Tibial artery (tissue), 4 donors: ENCODE measurements at regions not wholly inside any gene's neighbourhood (a gene's known extent, or its start where the extent isn't known, plus 50 kb on each side); places are given as distances from the start of the nearest gene placed in this dataset.

Source experiments
- DNase-seq, 2 donors: peaks; one replicate each; pipeline ENCODE4 v3.0.0-alpha.2; 2019
- H3K27ac ChIP-seq, 2 donors: fragments of 200-600 bp; sonication (generic) in 1 of 2; 1 replicate in 1 of 2; 2 replicates in 1 of 2; pipeline ENCODE4 v1.5.1; 2018 to 2019; ENCODE audit warnings: mild to moderate bottlenecking in 1 of 2
- H3K27me3 ChIP-seq, 2 donors: fragments of 200-600 bp; sonication (generic) in 1 of 2; one replicate each; pipeline versions ENCODE4 v1.5.1 to v1.6.0; 2016 to 2019
- H3K36me3 ChIP-seq, 3 donors: fragments of 200-600 bp; sonication (generic) in 2 of 3; one replicate each; pipeline ENCODE4 v1.5.1; 2016 to 2019; ENCODE audit warnings: mild to moderate bottlenecking in 2 of 3
- H3K4me1 ChIP-seq, 4 donors: fragments of 200-600 bp; sonication (generic) in 2 of 4; 1 replicate in 3 of 4; 2 replicates in 1 of 4; pipeline ENCODE4 v1.5.1; 2016 to 2019
- H3K4me3 ChIP-seq, 2 donors: fragments of 200-600 bp; sonication (generic) in 1 of 2; 1 replicate in 1 of 2; 2 replicates in 1 of 2; pipeline ENCODE4 v1.5.1; 2018 to 2019; ENCODE audit warnings: mild to moderate bottlenecking in 2 of 2
- H3K9me3 ChIP-seq, 3 donors: fragments of 200-600 bp; sonication (generic) in 1 of 3; one replicate each; pipeline ENCODE4 v1.5.1; 2016 to 2019
- intact Hi-C: fragments of 100-400 bp; cut with DNase I; formaldehyde crosslinking; loops from one replicate; pipeline ENCODE4 v1.15.0; 2023; ENCODE audit warnings: low total_unique reads
- TF ChIP-seq, protein P1 (sequence below), 2 experiments: fragments of 200-600 bp in 1 of 2; fragments of 450-650 bp in 1 of 2; IDR thresholded peaks; one replicate each; pipeline ENCODE4 v1.5.1; 2017 to 2019; ENCODE audit warnings: antibody characterized with exemption in 2 of 2, mild to moderate bottlenecking in 1 of 2, moderate library complexity in 1 of 2

DNA sequence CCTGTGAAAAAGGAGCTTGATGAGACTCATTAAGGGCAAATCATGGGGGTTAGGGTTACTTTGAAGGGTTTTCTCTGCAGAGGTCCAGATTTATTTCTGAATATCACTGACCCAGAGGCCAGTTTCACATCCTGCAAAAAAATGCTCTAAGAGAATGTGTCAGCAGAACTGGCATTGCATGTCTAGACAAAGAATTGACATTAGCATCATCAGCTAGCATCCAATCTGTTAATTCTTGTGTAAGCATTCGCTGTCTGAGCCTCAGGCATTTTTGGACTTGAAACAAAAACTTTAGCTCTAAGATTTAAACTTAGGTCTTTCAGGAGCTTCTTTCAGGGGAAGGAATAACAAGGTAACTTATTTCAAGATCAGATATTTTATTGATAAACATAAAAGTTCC lies 187.9 kb upstream of the ELL2 start:
- no peak overlapping the region for H3K27ac ChIP-seq
- no peaks in the 10 kb centered on the region for H3K9me3 ChIP-seq
- no peaks in the 10 kb centered on the region for H3K27me3 ChIP-seq
- peaks cover 0 to 9% (median 0%) of the 10 kb centered on the region in 4 donors for H3K4me1 ChIP-seq
- no peak overlapping the region for H3K4me3 ChIP-seq
- no peak for DNase-seq
- TF ChIP-seq, protein P1, sequence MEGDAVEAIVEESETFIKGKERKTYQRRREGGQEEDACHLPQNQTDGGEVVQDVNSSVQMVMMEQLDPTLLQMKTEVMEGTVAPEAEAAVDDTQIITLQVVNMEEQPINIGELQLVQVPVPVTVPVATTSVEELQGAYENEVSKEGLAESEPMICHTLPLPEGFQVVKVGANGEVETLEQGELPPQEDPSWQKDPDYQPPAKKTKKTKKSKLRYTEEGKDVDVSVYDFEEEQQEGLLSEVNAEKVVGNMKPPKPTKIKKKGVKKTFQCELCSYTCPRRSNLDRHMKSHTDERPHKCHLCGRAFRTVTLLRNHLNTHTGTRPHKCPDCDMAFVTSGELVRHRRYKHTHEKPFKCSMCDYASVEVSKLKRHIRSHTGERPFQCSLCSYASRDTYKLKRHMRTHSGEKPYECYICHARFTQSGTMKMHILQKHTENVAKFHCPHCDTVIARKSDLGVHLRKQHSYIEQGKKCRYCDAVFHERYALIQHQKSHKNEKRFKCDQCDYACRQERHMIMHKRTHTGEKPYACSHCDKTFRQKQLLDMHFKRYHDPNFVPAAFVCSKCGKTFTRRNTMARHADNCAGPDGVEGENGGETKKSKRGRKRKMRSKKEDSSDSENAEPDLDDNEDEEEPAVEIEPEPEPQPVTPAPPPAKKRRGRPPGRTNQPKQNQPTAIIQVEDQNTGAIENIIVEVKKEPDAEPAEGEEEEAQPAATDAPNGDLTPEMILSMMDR (IDR thresholded peaks at IDR 0.05), result no peak
- intact Hi-C loops, result no loop called here
- no peaks in the 10 kb centered on the region for H3K36me3 ChIP-seq

DNA sequence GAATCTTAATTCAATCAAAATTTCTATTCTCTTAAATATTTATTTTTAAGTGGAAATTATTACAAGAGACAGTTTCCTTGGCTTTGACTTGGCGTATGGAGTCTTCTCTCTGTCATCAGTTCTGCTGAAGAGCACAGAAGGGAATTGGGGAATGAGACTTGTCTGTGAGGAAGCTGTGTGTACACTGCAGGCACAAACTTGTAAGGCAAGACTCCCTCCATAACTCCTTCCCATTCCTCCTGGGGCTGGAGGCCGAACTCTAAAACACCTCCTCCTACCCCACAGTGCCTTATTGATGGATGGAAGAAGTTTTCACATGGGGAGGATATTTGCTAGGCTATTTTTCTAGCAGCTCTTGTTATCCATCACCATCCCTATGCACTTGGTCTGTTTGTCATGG lies 187.4 kb upstream of the ELL2 start:
- no peak overlapping the region for H3K4me3 ChIP-seq
- peaks cover 0 to 9% (median 0%) of the 10 kb centered on the region in 4 donors for H3K4me1 ChIP-seq
- intact Hi-C loops, result no loop called here
- H3K27me3 ChIP-seq, result no peaks in the 10 kb centered on the region
- TF ChIP-seq, protein P1 (IDR thresholded peaks at IDR 0.05), result no peak
- no peaks in the 10 kb centered on the region for H3K36me3 ChIP-seq
- no peak for DNase-seq
- H3K27ac ChIP-seq, result no peak overlapping the region
- no peaks in the 10 kb centered on the region for H3K9me3 ChIP-seq

DNA sequence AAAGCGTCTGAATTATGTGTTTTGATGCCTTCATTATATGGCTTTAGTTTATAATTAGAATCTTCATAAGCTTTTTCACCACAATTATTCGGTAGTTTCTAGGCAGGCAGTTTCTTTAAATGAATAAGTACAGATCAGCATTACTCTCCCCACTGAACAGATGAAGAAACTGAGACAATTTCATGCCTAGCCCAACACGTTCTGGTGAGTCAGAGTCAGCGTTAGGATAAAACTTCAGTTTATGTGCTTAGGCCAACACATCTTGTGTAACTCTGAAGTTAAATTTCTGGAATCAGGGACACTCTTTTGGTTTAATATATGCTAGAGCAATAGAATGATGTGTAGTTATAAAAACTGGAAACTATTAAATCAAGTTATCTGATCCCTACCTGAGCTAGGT lies 186.7 kb upstream of the ELL2 start:
- intact Hi-C loops, result no loop called here

DNA sequence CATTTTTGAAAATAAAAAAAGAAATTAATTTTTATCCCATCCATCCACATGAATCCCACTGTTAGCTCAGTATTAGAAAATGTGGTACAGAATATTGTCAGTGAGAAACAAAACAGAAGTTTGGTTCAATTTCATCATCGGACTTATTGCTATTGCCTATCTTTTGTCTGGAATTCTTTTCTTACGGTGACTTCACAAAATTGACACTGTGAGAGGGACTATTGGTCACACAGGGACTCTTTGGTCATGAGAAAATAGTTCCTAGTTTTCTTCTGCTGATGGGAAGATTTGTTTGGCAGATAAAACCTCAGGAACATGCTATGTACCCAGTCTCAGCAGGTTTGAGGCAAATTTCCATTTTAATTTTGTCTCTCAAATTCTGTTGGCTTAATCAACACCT lies 186.2 kb upstream of the ELL2 start:
- DNase-seq, result no peak
- no peaks in the 10 kb centered on the region for H3K36me3 ChIP-seq
- H3K4me3 ChIP-seq, result no peak overlapping the region
- H3K27ac ChIP-seq, result no peak overlapping the region
- H3K27me3 ChIP-seq, result no peaks in the 10 kb centered on the region
- H3K9me3 ChIP-seq, result no peaks in the 10 kb centered on the region
- intact Hi-C loops, result no loop called here
- TF ChIP-seq, protein P1 (IDR thresholded peaks at IDR 0.05), result no peak
- H3K4me1 ChIP-seq, result peaks cover 0 to 9% (median 0%) of the 10 kb centered on the region in 4 donors

More for the DNA sequence above, 186.7 kb upstream of the ELL2 start:
- Histone ChIP-seq H3K4me3 (no peak overlapping the region), H3K27me3 (no peaks in the 10 kb centered on the region), H3K9me3 (no peaks in the 10 kb centered on the region), H3K27ac (no peak overlapping the region), H3K36me3 (no peaks in the 10 kb centered on the region), H3K4me1 (peaks cover 0 to 9% (median 0%) of the 10 kb centered on the region in 4 donors)
- no peak for DNase-seq
- TF ChIP-seq, protein P1 (IDR thresholded peaks at IDR 0.05), result no peak

DNA sequence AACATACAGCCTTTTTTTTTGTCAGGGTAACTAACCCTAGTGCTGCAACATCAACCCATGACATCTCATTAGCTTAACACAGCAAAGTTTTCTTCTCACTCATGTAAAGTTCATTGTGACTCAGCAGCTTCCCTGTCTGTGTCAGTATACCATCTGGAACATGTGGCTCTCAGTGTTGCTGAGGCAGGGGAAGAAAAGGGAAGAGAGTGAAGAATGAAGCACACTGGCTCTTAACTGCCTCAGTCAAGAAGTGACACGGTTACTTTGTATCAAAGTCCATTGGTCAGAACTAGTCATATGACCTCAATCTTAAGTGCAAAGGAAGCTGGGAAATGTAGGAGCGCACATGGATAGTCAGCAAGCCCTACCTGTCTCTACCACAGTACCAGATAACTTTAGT lies 185.0 kb upstream of the ELL2 start:
- Histone ChIP-seq H3K4me1 (peaks cover 0 to 14% (median 0%) of the 10 kb centered on the region in 4 donors), H3K27me3 (no peaks in the 10 kb centered on the region), H3K36me3 (no peaks in the 10 kb centered on the region), H3K9me3 (no peaks in the 10 kb centered on the region), H3K4me3 (no peak overlapping the region), H3K27ac (no peak overlapping the region)
- intact Hi-C loops, result no loop called here
- DNase-seq, result no peak
- TF ChIP-seq, protein P1 (IDR thresholded peaks at IDR 0.05), result no peak

DNA sequence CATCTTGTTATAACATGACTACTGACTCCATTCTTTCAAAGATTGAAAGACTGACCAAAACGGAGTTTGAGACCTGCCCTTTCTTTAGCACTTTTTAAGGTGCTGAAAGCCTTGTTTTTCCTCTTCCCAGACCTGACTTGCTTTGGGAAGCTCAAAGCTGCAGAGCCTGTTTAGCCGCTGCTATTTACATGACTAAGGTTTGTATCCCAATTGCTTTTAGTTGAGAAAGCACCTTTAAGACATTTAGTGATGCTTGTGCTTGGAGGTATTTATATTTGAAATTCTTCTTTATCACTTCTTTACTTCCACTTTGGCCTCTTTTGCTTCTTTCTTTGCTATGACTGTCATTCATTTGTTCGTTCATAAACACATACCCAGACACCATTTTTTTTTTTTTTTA lies 182.6 kb upstream of the ELL2 start:
- H3K27me3 ChIP-seq, result no peaks in the 10 kb centered on the region
- DNase-seq, result no peak
- intact Hi-C loops, result no loop called here
- TF ChIP-seq, protein P1 (IDR thresholded peaks at IDR 0.05), result no peak
- H3K36me3 ChIP-seq, result no peaks in the 10 kb centered on the region
- no peak overlapping the region for H3K4me3 ChIP-seq
- H3K4me1 ChIP-seq, result peaks cover 0 to 24% (median 4%) of the 10 kb centered on the region in 4 donors
- no peak overlapping the region for H3K27ac ChIP-seq
- H3K9me3 ChIP-seq, result no peaks in the 10 kb centered on the region
